SU-DHL-6 (cell line): ENCODE measurements at regions not wholly inside any gene's neighbourhood (a gene's known extent, or its start where the extent isn't known, plus 50 kb on each side); places are given as distances from the start of the nearest gene placed in this dataset.

ENCODE experiments used
- H2AFZ ChIP-seq: fragments of 200-600 bp; sonication (generic); 2 replicates; pipeline ENCODE4 v1.6.1; 2014; ENCODE audit warnings: low read depth, mild to moderate bottlenecking, moderate library complexity, mixed read lengths, antibody characterized with exemption, low read length; ENCODE audit not compliant: severe bottlenecking
- H3F3A ChIP-seq: fragments of 200-600 bp; shearing (Covaris generic); 2 replicates; pipeline ENCODE4 v1.6.0; 2016; ENCODE audit warnings: antibody characterized with exemption, mild to moderate bottlenecking; ENCODE audit not compliant: insufficient read depth
- H3K27ac ChIP-seq: fragments of 200-600 bp; sonication (generic); 2 replicates; pipeline ENCODE4 v1.5.1; 2016; ENCODE audit warnings: low read depth, mild to moderate bottlenecking, low read length, moderate library complexity, mixed read lengths
- H3K27me3 ChIP-seq: fragments of 200-600 bp; sonication (generic), shearing (Covaris generic); 2 replicates; pipeline ENCODE4 v1.6.0; 2014; ENCODE audit warnings: mild to moderate bottlenecking, low read length
- H3K36me3 ChIP-seq: fragments of 200-600 bp; sonication (generic); 2 replicates; pipeline ENCODE4 v1.6.1; 2014; ENCODE audit warnings: mild to moderate bottlenecking, low read length, mixed read lengths
- H3K4me2 ChIP-seq: fragments of 300-600, 200-600 bp; shearing (Covaris generic), sonication (generic); 2 replicates; pipeline ENCODE4 v1.6.0; 2014; ENCODE audit warnings: low read length, low read depth, mild to moderate bottlenecking; ENCODE audit not compliant: poor library complexity, severe bottlenecking
- H3K4me3 ChIP-seq: fragments of 200-600 bp; sonication (generic); 2 replicates; pipeline ENCODE4 v1.5.1; 2014; ENCODE audit warnings: antibody characterized with exemption, low read length, mild to moderate bottlenecking, mixed read lengths; ENCODE audit not compliant: insufficient read depth, poor library complexity, severe bottlenecking
- H3K79me2 ChIP-seq: fragments of 200-600 bp; sonication (generic); 2 replicates; pipeline ENCODE4 v1.6.1; 2014; ENCODE audit warnings: mild to moderate bottlenecking, low read length, moderate library complexity; ENCODE audit not compliant: insufficient read depth
- H3K9ac ChIP-seq: fragments of 200-600 bp; sonication (generic); 2 replicates; pipeline ENCODE4 v1.7.0; 2014; ENCODE audit warnings: mild to moderate bottlenecking, low read length
- H3K9me2 ChIP-seq: fragments of 200-600 bp; sonication (generic); replicated peaks from 2 replicates; pipeline ENCODE4 v1.6.1; 2014; ENCODE audit warnings: low read length; ENCODE audit not compliant: insufficient read depth
- H3K9me3 ChIP-seq: fragments of 200-600 bp; sonication (generic); 2 replicates; pipeline ENCODE4 v1.6.1; 2014; ENCODE audit warnings: low read length, mixed read lengths; ENCODE audit not compliant: insufficient read depth
- H4K20me1 ChIP-seq: fragments of 200-600 bp; sonication (generic); 2 replicates; pipeline ENCODE4 v1.6.1; 2014; ENCODE audit warnings: low read depth, mild to moderate bottlenecking, antibody characterized with exemption, low read length, moderate library complexity, mixed read lengths
- EZH2phosphoT487 ChIP-seq: fragments of 200-600 bp; sonication (generic), shearing (Covaris generic); conservative IDR thresholded peaks from 2 replicates; pipeline ENCODE4 v1.6.1; 2018; ENCODE audit warnings: mild to moderate bottlenecking, antibody characterized with exemption, low read length, moderate library complexity, mixed read lengths
- TF ChIP-seq, protein P1 (sequence below): fragments of 200-600 bp; sonication (generic); IDR thresholded peaks from one replicate; pipeline ENCODE4 v1.5.1; 2017; ENCODE audit warnings: antibody characterized with exemption, mild to moderate bottlenecking, low read length, moderate library complexity; ENCODE audit not compliant: insufficient read depth, poor library complexity, severe bottlenecking

DNA sequence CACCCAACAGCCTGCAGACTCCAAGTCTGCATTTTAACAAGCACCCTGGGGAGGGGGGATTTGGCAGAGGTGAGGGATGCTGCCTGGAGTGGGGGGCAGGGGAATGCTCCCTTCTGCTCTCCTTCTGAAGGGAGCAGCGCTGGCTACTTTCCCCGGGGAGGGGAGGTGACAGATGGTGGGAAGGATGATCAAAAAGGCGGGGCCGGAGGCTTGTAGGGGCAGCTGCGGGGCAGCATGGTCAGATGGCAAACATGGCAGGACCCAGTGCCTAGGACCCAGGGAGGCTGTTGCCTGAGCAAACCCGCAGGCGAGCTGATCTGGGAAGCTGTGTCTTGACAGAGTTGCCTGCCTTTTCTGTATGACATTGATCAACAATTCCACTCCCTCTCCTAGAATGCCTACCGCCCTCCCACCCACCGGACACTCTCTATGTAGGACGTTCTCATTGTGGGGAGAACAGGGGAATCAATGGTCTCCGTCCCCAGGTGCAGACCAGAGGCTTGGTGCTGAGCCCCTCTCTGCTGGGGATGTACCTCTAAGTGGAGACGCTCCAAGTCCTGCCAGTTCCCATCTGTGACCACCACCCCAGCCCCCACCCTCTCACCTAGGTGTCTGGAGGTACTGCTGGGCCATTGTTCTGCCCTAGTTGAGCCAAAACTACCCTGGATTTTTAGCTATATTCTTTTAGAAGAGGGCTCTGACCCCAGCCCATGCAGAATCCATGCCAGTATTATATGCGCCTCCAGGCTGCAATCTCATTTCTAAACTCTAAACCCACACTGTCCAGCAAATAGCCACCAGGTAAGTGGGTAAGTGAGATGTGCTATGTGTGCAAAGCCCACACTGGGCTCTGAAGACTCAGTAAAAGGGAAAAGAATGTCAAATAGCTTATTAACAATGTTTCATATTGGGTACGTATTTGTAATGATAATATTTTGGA lies 89.7 kb upstream of the SEC11C start:
- H3F3A ChIP-seq, result no peaks in the 10 kb centered on the region
- H3K4me2 ChIP-seq, result no peak overlapping the region
- H3K79me2 ChIP-seq, result no peaks in the 10 kb centered on the region
- H3K9me2 ChIP-seq, result no peaks in the 10 kb centered on the region
- no peak overlapping the region for H2AFZ ChIP-seq
- no peak overlapping the region for H3K4me3 ChIP-seq
- H3K27me3 ChIP-seq, result no peaks in the 10 kb centered on the region
- H3K27ac ChIP-seq, result no peak overlapping the region
- TF ChIP-seq, protein P1, sequence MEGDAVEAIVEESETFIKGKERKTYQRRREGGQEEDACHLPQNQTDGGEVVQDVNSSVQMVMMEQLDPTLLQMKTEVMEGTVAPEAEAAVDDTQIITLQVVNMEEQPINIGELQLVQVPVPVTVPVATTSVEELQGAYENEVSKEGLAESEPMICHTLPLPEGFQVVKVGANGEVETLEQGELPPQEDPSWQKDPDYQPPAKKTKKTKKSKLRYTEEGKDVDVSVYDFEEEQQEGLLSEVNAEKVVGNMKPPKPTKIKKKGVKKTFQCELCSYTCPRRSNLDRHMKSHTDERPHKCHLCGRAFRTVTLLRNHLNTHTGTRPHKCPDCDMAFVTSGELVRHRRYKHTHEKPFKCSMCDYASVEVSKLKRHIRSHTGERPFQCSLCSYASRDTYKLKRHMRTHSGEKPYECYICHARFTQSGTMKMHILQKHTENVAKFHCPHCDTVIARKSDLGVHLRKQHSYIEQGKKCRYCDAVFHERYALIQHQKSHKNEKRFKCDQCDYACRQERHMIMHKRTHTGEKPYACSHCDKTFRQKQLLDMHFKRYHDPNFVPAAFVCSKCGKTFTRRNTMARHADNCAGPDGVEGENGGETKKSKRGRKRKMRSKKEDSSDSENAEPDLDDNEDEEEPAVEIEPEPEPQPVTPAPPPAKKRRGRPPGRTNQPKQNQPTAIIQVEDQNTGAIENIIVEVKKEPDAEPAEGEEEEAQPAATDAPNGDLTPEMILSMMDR, result no peak
- TF ChIP-seq EZH2phosphoT487, result no peak
- H4K20me1 ChIP-seq, result no peaks in the 10 kb centered on the region
- H3K9me3 ChIP-seq, result no peaks in the 10 kb centered on the region
- H3K36me3 ChIP-seq, result no peaks in the 10 kb centered on the region
- no peak overlapping the region for H3K9ac ChIP-seq

DNA sequence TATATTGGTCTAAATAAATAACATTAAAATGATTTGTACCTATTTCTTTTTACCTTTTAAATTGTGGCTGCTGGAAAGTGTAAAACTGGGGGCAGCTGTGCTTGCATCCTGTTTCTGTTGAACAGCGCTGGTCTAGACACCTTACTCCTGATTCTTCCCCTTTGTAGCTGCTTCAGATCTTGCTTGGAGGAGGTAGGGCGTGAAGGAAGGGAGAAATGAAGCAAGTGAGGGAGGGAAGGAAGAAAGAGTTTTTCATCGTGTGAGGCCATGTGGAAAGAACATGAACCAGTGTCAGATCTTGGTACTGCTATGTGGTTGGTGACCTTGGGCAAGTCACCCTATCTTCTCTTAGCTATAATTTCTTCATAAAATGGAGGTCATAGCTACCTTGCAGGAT lies 89.0 kb upstream of the SEC11C start:
- H3K9ac ChIP-seq, result no peak overlapping the region
- no peaks in the 10 kb centered on the region for H4K20me1 ChIP-seq
- H3F3A ChIP-seq, result no peaks in the 10 kb centered on the region
- no peaks in the 10 kb centered on the region for H3K36me3 ChIP-seq
- no peak overlapping the region for H2AFZ ChIP-seq
- TF ChIP-seq EZH2phosphoT487, result no peak
- TF ChIP-seq, protein P1, result no peak
- no peak overlapping the region for H3K4me3 ChIP-seq
- no peak overlapping the region for H3K27ac ChIP-seq
- no peaks in the 10 kb centered on the region for H3K9me2 ChIP-seq
- no peak overlapping the region for H3K4me2 ChIP-seq
- no peaks in the 10 kb centered on the region for H3K9me3 ChIP-seq
- H3K27me3 ChIP-seq, result no peaks in the 10 kb centered on the region
- no peaks in the 10 kb centered on the region for H3K79me2 ChIP-seq

DNA sequence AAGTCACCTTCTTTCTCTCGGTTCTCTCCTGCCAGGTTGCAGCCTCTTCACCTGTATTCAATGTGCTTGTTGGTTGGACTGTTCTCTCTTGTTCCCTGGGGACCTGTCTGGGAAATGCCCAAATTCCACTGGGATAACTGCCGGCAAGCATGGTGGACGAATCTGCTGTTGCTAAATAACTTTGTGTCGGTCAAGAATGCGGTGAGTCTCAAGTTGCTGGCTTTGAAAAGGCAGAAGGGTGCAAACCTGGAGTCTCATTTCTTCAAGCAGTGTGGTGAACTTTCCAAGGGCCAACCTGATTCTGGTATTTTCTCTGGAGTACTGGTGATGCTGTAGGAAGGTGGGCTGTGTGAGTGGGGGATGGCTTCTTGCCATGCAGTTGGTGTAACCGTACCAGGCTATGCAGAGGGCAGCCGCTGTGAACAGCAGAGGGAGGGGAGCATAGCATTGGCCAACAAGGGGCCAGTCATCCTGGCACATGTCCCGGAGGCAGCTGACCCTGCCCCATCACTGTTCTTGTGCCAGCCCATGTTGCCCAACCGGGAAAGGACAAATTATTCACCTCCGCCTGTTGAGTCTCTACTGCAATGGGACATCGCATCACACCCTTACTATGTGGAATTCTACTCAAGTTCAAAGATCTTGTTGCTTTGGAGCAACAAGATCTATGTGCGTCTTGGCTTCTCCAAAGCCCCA lies 88.1 kb upstream of the SEC11C start:
- Histone ChIP-seq H3K9me3 (no peaks in the 10 kb centered on the region), H3K36me3 (no peaks in the 10 kb centered on the region), H2AFZ (no peak overlapping the region), H3F3A (no peaks in the 10 kb centered on the region), H3K79me2 (no peaks in the 10 kb centered on the region), H3K27ac (no peak overlapping the region), H3K9ac (no peak overlapping the region), H3K4me3 (no peak overlapping the region), H3K27me3 (no peaks in the 10 kb centered on the region), H3K9me2 (no peaks in the 10 kb centered on the region), H3K4me2 (no peak overlapping the region), H4K20me1 (no peaks in the 10 kb centered on the region)
- TF ChIP-seq, protein P1, result no peak
- no peak for TF ChIP-seq EZH2phosphoT487
